K562 (cell line): ENCODE measurements at regions not wholly inside any gene's neighbourhood (a gene's known extent, or its start where the extent isn't known, plus 50 kb on each side); places are given as distances from the start of the nearest gene placed in this dataset.

ENCODE experiments used
- ATAC-seq: fragments of 200-7000 bp; cut with Tn5 transposase; 3 replicates; pipeline ENCODE4 v1.9.1; 2020; ENCODE audit warnings: moderate library complexity
- BruUV-seq: library from RNA; stranded (reverse); fragments of 400-500 nt; replicated peaks from 2 replicates; lab custom pipeline; 2021; lab: Mats Ljungman, UMichigan
- CTCF ChIA-PET: fragments of 300-600 bp; formaldehyde crosslinking; extraction: SDS; loops from one replicate; lab custom pipeline; 2021; ENCODE audit warnings: low intra/inter-chr PET ratio; lab: Yijun Ruan, JAX
- POLR2A ChIA-PET: fragments of 300-600, 350-650 bp; sonication (Branson Sonifier 250); formaldehyde crosslinking; extraction: SDS; loops from one replicate; lab custom pipeline; 2021; ENCODE audit warnings: antibody characterized with exemption, inconsistent platforms; lab: Yijun Ruan, JAX
- DNase-seq, 4 experiments: peaks; one replicate each; pipeline versions ENCODE4 v3.0.0 to v3.0.0-alpha.2; 2011 to 2018; ENCODE audit warnings: low spot score in 3 of 4, mixed read lengths in 3 of 4; ENCODE audit errors: extremely low read depth in 1 of 4
- FAIRE-seq: peaks from 2 replicates; lab custom pipeline; 2011; peaks lifted over from hg19 to GRCh38; lab: Jason Lieb, UNC
- H2AFZ ChIP-seq: 2 replicates; pipeline ENCODE4 v1.6.0; 2011; ENCODE audit warnings: low read depth, low read length, control low read depth, inconsistent platforms
- H3K27ac ChIP-seq: fragments of 200-600 bp; 3 replicates; pipeline ENCODE4 v1.8.0; 2011; ENCODE audit warnings: low read depth, mild to moderate bottlenecking, control low read depth, inconsistent platforms, low read length, moderate library complexity, mixed read lengths; ENCODE audit errors: extremely low read depth
- H3K27me3 ChIP-seq, 2 experiments: fragments of 300-600 bp in 1 of 2; 2 replicates in 1 of 2; 3 replicates in 1 of 2; pipeline versions ENCODE4 v1.6.0 to v1.8.0; 2011; ENCODE audit warnings: inconsistent platforms in 2 of 2, low read length in 2 of 2, mild to moderate bottlenecking in 1 of 2, mixed read lengths in 1 of 2, moderate library complexity in 1 of 2; ENCODE audit not compliant: control insufficient read depth in 2 of 2, insufficient read depth in 2 of 2
- H3K36me3 ChIP-seq: fragments of 300-600 bp; 3 replicates; pipeline ENCODE4 v1.8.0; 2011; ENCODE audit warnings: mild to moderate bottlenecking, low read length, inconsistent platforms; ENCODE audit not compliant: control insufficient read depth, insufficient read depth
- H3K4me1 ChIP-seq, 2 experiments: fragments of 200-600 bp in 1 of 2; replicated peaks in 1 of 2; 2 replicates in 1 of 2; 3 replicates in 1 of 2; pipeline versions ENCODE4 v1.5.1 to v1.8.0; 2011; ENCODE audit warnings: inconsistent platforms in 2 of 2, low read length in 2 of 2, mild to moderate bottlenecking in 1 of 2, mixed read lengths in 1 of 2, moderate library complexity in 1 of 2; ENCODE audit not compliant: control insufficient read depth in 2 of 2, insufficient read depth in 2 of 2
- H3K4me2 ChIP-seq: 2 replicates; pipeline ENCODE4 v1.6.1; 2011; ENCODE audit warnings: low read length, control low read depth, inconsistent platforms, mixed read lengths; ENCODE audit not compliant: insufficient read depth
- H3K4me3 ChIP-seq: fragments of 200-600 bp; sonication (generic), shearing (Covaris generic); 2 replicates; pipeline ENCODE4 v1.5.1; 2016; ENCODE audit warnings: control low read depth, inconsistent platforms
- H3K79me2 ChIP-seq: fragments of 200-600 bp; 3 replicates; pipeline ENCODE4 v1.8.0; 2011; ENCODE audit warnings: low read length, inconsistent platforms; ENCODE audit not compliant: control insufficient read depth, insufficient read depth
- H3K9ac ChIP-seq, 2 experiments: 2 replicates each; pipeline versions ENCODE4 v1.6.0 to v1.6.1; 2011; ENCODE audit warnings: low read depth in 2 of 2, low read length in 2 of 2, control low read depth in 1 of 2, inconsistent platforms in 1 of 2, mild to moderate bottlenecking in 1 of 2, mixed read lengths in 1 of 2; ENCODE audit not compliant: insufficient read depth in 1 of 2
- H3K9me1 ChIP-seq: one replicate; pipeline ENCODE4 v1.6.0; 2011; ENCODE audit warnings: inconsistent platforms, mild to moderate bottlenecking, low read length, moderate library complexity; ENCODE audit not compliant: control insufficient read depth, insufficient read depth
- H3K9me3 ChIP-seq: replicated peaks from 2 replicates; pipeline ENCODE4 v1.5.1; 2011; ENCODE audit warnings: low read depth, low read length, inconsistent platforms; ENCODE audit not compliant: control insufficient read depth, insufficient read depth
- H4K20me1 ChIP-seq: replicated peaks from 2 replicates; pipeline ENCODE4 v1.6.1; 2011; ENCODE audit warnings: low read length, inconsistent platforms, mixed read lengths; ENCODE audit not compliant: control insufficient read depth, insufficient read depth
- CHD1 ChIP-seq: fragments of 200-600 bp; sonication (generic); IDR thresholded peaks from one replicate; pipeline ENCODE4 v1.6.1; 2012; ENCODE audit warnings: mild to moderate bottlenecking, moderate library complexity, low read length, inconsistent platforms
- ETS2 ChIP-seq: IDR thresholded peaks from 2 replicates; pipeline ENCODE4 v1.6.1; 2016; ENCODE audit warnings: borderline replicate concordance, missing genetic modification characterization, mild to moderate bottlenecking, moderate library complexity, missing compliant biosample characterization; ENCODE audit not compliant: poor library complexity, severe bottlenecking
- ETV5 ChIP-seq: sonication (generic); formaldehyde crosslinking; IDR thresholded peaks from 2 replicates; pipeline ENCODE4 v1.4.0; 2020; ENCODE audit warnings: low read depth, mild to moderate bottlenecking, missing genetic modification reagents
- HDAC6 ChIP-seq: IDR thresholded peaks from 2 replicates; pipeline ENCODE4 v1.6.1; 2012; ENCODE audit warnings: low read depth, mild to moderate bottlenecking, control low read depth, inconsistent platforms, low read length, moderate library complexity
- NR0B1 ChIP-seq: fragments of 450-650 bp; IDR thresholded peaks from one replicate; pipeline ENCODE4 v1.6.1; 2018; ENCODE audit warnings: mild to moderate bottlenecking, moderate library complexity; ENCODE audit not compliant: partially characterized antibody
- PRMT5 ChIP-seq: sonication (generic); formaldehyde crosslinking; IDR thresholded peaks from 2 replicates; pipeline ENCODE4 v1.5.0; 2020; ENCODE audit warnings: missing genetic modification reagents
- RFX7 ChIP-seq: fragments of 250-450 bp; sonication (Bioruptor Pico); IDR thresholded peaks from 2 replicates; pipeline ENCODE4 v1.5.1; 2021; ENCODE audit warnings: mild to moderate bottlenecking
- ZNF785 ChIP-seq: fragments of 250-450 bp; sonication (Bioruptor Pico); IDR thresholded peaks from 2 replicates; pipeline ENCODE4 v1.4.0; 2020; ENCODE audit warnings: mild to moderate bottlenecking
- WGBS: fragments of 100-300 bp; shearing (Covaris generic); methylation state at CpG from one replicate; pipeline ENCODE4 v1.1.6; 2016; ENCODE audit warnings: low coverage, mixed read lengths; ENCODE audit not compliant: insufficient coverage; ENCODE audit errors: missing lambda C conversion rate; 5-methylcytosine and 5-hydroxymethylcytosine counted together
- in situ Hi-C: fragments of 300-500 bp; cut with MboI; formaldehyde crosslinking; loops from 4 replicates; pipeline ENCODE4 v1.15.0; 2018; ENCODE audit warnings: inconsistent platforms, mixed read lengths
- intact Hi-C: fragments of 100-400 bp; cut with micrococcal nuclease; formaldehyde crosslinking; loops from 2 replicates; pipeline ENCODE4 v1.14.2; 2022

GRCh38 chr18:27719680-27720079, 457.2 kb downstream of the CDH2 start (continued):
- TF ChIP-seq PRMT5 (CRISPR knock-in tag) = no peak
- TF ChIP-seq ZNF785 = no peak
- TF ChIP-seq RFX7 (CRISPR knock-in tag) = no peak

GRCh38 chr18:27717816-27718215, 459.1 kb downstream of the CDH2 start:
- POLR2A ChIA-PET = no interaction called here
- no peak overlapping the region for H3K27ac ChIP-seq
- no peak overlapping the region for H3K4me2 ChIP-seq
- no peak overlapping the region for H3K9ac ChIP-seq
- H3K79me2 ChIP-seq = no peaks in the 10 kb centered on the region
- CTCF ChIA-PET = no interaction called here
- H3K27me3 ChIP-seq = no peaks in the 10 kb centered on the region
- no peak overlapping the region for H2AFZ ChIP-seq
- WGBS = 0% methylated on average over 3 of the region's 3 CpGs
- no peak for TF ChIP-seq HDAC6
- no peak for TF ChIP-seq ETS2 (tag)
- TF ChIP-seq CHD1 = no peak
- no peak for TF ChIP-seq NR0B1
- no peak for TF ChIP-seq ETV5
- no peak for DNase-seq
- H3K4me3 ChIP-seq = no peak overlapping the region
- H3K9me1 ChIP-seq = no peaks in the 10 kb centered on the region
- H3K36me3 ChIP-seq = no peaks in the 10 kb centered on the region
- H3K9me3 ChIP-seq = no peaks in the 10 kb centered on the region
- no TSS peak for BruUV-seq
- no peaks in the 10 kb centered on the region for H4K20me1 ChIP-seq
- intact Hi-C loops (no loop called here), in situ Hi-C loops (no loop called here)
- FAIRE-seq = no peak
- no peaks in the 10 kb centered on the region for H3K4me1 ChIP-seq
- ATAC-seq = no peak
